ENCODE measurements at regions not wholly inside any gene's neighbourhood (a gene's known extent, or its start where the extent isn't known, plus 50 kb on each side); places are given as distances from the start of the nearest gene placed in this dataset.

DNA sequence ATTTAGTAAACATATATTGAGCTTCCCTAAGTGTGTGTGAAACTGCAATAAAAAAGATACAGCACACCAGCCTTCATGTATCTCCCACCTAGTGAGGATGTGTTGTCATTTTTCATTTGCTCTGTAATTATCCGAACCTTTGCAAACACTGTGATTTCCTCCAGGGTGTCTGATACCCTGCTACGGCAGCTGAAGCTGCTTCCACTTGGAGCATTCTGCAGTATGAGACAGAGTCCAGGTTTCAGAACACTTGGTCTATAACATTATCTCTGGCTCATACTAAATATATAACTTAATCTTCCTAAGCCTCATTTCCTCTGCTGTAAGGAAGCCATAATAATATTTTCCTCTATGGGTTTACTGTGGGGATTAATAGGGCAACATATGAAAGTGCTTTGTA lies 1338.1 kb upstream of the SLC10A2 start:
- H3K27ac Mint-ChIP-seq: peak overlapping the region; percentile 70
- no peak for DNase-seq (ENCODE audit: low spot score in 2 of 2, unreplicated experiment in 2 of 2)
- peaks cover 17% of the 10 kb centered on the region for H3K9me3 Mint-ChIP-seq
- peaks cover 10% of the 10 kb centered on the region for H3K36me3 Mint-ChIP-seq
- H3K27me3 Mint-ChIP-seq (ENCODE audit: low read depth): no peaks in the 10 kb centered on the region
- no peak overlapping the region for H3K4me3 Mint-ChIP-seq
- TF ChIP-seq, protein P1, sequence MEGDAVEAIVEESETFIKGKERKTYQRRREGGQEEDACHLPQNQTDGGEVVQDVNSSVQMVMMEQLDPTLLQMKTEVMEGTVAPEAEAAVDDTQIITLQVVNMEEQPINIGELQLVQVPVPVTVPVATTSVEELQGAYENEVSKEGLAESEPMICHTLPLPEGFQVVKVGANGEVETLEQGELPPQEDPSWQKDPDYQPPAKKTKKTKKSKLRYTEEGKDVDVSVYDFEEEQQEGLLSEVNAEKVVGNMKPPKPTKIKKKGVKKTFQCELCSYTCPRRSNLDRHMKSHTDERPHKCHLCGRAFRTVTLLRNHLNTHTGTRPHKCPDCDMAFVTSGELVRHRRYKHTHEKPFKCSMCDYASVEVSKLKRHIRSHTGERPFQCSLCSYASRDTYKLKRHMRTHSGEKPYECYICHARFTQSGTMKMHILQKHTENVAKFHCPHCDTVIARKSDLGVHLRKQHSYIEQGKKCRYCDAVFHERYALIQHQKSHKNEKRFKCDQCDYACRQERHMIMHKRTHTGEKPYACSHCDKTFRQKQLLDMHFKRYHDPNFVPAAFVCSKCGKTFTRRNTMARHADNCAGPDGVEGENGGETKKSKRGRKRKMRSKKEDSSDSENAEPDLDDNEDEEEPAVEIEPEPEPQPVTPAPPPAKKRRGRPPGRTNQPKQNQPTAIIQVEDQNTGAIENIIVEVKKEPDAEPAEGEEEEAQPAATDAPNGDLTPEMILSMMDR (IDR thresholded peaks at IDR 0.05; ENCODE audit: unreplicated experiment): no peak
- peaks cover 11% of the 10 kb centered on the region for H3K4me1 Mint-ChIP-seq

DNA sequence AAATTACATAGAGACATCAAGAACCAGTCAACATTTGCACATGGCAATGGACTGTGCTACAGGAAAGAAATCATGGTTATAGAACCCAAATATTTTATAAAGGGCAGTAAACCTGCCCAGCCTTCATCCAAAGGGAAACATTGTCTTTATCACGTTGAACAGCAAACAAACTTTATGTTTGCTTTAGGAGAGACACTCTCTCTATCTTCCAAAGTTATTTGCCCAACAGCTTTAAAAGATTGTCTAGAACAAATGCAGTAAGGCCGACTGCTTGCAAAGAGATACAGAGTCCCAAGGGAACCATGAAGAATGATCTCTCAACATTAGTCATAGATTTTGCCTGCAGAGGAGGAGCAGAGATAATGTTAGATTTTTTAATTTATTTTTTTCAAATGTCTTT lies 1323.5 kb upstream of the SLC10A2 start:
- Mint-ChIP-seq H3K4me3 (no peak overlapping the region), H3K9me3 (peaks cover 25% of the 10 kb centered on the region), H3K36me3 (peaks cover 20% of the 10 kb centered on the region), H3K27me3 (ENCODE audit: low read depth) (no peaks in the 10 kb centered on the region), H3K27ac (no peak overlapping the region), H3K4me1 (no peaks in the 10 kb centered on the region)
- DNase-seq (ENCODE audit: low spot score in 2 of 2, unreplicated experiment in 2 of 2): no peak
- TF ChIP-seq, protein P1 (IDR thresholded peaks at IDR 0.05; ENCODE audit: unreplicated experiment): no peak

DNA sequence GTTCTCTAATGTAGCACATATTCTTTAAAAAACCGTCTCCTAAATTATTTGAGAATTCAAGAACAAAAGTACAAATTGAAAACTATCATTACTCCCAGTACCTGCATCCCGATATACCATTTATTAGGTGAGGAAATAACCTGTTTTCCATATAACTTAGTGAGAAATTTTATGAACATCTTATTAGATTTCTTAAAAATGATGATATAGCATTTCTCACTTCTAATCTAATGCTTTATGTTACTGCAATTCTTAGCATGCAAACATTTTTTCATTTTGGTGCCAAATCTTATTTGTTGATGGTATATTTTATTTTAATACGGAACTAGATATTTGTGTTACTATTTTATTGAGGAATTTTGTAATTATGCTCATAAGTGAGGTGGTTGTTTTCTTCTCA lies 1321.3 kb upstream of the SLC10A2 start:
- no peak for DNase-seq (ENCODE audit: low spot score in 2 of 2, unreplicated experiment in 2 of 2)
- H3K4me3 Mint-ChIP-seq: no peak overlapping the region
- no peaks in the 10 kb centered on the region for H3K27me3 Mint-ChIP-seq (ENCODE audit: low read depth)
- H3K36me3 Mint-ChIP-seq: peaks cover 14% of the 10 kb centered on the region
- H3K4me1 Mint-ChIP-seq: peaks cover 11% of the 10 kb centered on the region
- peaks cover 21% of the 10 kb centered on the region for H3K9me3 Mint-ChIP-seq
- TF ChIP-seq, protein P1 (IDR thresholded peaks at IDR 0.05; ENCODE audit: unreplicated experiment): no peak
- H3K27ac Mint-ChIP-seq: no peak overlapping the region

DNA sequence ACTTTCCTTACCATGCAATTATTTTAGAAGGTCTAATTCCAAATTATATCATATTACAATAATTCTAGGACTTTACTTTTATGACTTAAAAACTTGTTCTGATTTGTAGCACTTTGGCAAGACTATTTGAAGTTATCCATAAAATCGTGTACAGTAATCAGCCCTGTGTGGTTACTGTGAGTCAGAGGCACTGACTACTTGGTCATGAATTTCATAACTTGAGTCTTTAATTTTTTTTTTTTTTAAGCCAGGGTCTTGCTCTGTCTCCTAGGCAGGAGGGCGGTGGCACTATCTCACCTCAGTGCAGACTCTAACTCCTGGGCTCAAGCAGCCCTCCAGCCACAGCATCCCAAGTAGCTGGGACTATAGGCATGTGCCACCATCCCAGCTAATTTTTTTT lies 1319.2 kb upstream of the SLC10A2 start:
- Mint-ChIP-seq H3K9me3 (peaks cover 25% of the 10 kb centered on the region), H3K4me3 (no peak overlapping the region), H3K36me3 (peaks cover 14% of the 10 kb centered on the region), H3K4me1 (peaks cover 12% of the 10 kb centered on the region), H3K27me3 (ENCODE audit: low read depth) (no peaks in the 10 kb centered on the region), H3K27ac (no peak overlapping the region)
- DNase-seq (ENCODE audit: low spot score in 2 of 2, unreplicated experiment in 2 of 2): no peak
- TF ChIP-seq, protein P1 (IDR thresholded peaks at IDR 0.05; ENCODE audit: unreplicated experiment): no peak

DNA sequence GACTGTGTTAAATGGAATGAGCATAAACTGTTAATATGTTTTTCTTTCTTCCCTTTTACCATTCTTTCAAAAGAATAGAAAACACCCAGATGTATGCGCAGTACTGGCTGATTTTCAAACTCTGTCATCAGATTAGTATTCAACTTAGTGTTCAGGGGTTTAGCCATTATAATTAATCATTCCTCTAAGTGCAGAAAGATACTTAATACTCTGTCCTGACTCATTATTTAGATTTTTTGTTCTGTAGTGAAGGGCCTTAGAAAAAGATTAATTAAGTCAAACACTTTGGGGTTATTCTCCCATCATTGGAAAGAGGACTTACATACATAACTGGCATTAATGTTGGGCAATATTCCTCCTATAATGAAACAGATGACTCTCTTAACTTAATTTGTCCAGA lies 1316.7 kb upstream of the SLC10A2 start:
- Mint-ChIP-seq H3K36me3 (peaks cover 21% of the 10 kb centered on the region), H3K27ac (peak overlapping the region; percentile 63)

More for the DNA sequence above, 1316.7 kb upstream of the SLC10A2 start:
- peaks cover 38% of the 10 kb centered on the region for H3K9me3 Mint-ChIP-seq
- DNase-seq (ENCODE audit: low spot score in 2 of 2, unreplicated experiment in 2 of 2): no peak
- TF ChIP-seq, protein P1 (IDR thresholded peaks at IDR 0.05; ENCODE audit: unreplicated experiment): no peak
- no peaks in the 10 kb centered on the region for H3K27me3 Mint-ChIP-seq (ENCODE audit: low read depth)
- H3K4me1 Mint-ChIP-seq: peaks cover 12% of the 10 kb centered on the region
- H3K4me3 Mint-ChIP-seq: no peak overlapping the region
